OCI-LY1 (cell line): ENCODE measurements at regions not wholly inside any gene's neighbourhood (a gene's known extent, or its start where the extent isn't known, plus 50 kb on each side); places are given as distances from the start of the nearest gene placed in this dataset.

Experiments
- EZH2 ChIP-seq: fragments of 200-600 bp; sonication (generic), shearing (Covaris generic); IDR thresholded peaks from 2 replicates; pipeline ENCODE4 v1.8.0; 2017; ENCODE audit warnings: borderline replicate concordance, mixed run types, mild to moderate bottlenecking, antibody characterized with exemption, low read length, moderate library complexity, mixed read lengths
- TF ChIP-seq, protein P1 (sequence below): fragments of 200-600 bp; sonication (generic), shearing (Covaris generic); IDR thresholded peaks from 2 replicates; pipeline ENCODE4 v1.5.1; 2017; ENCODE audit warnings: mild to moderate bottlenecking, antibody characterized with exemption, low read length, moderate library complexity, mixed read lengths

DNA sequence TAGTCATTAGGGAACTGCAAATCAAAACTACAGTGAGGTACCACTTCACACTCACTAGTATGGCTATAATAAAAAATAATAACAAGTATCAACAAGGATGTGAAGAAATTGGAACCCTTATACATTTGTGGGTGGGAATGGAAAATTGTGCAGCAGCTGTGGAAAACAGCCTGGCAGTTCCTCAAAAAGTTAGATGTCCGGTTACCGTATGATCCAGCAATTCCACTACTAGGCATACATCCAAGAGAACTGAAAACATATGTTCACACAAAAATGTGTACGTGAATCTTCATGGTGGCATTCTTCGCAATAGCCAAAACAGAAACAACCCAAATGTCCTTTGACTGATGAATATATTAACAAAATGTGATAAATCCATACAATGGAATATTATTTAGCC is 187.9 kb upstream of the LYSMD4 start:
- TF ChIP-seq, protein P1, sequence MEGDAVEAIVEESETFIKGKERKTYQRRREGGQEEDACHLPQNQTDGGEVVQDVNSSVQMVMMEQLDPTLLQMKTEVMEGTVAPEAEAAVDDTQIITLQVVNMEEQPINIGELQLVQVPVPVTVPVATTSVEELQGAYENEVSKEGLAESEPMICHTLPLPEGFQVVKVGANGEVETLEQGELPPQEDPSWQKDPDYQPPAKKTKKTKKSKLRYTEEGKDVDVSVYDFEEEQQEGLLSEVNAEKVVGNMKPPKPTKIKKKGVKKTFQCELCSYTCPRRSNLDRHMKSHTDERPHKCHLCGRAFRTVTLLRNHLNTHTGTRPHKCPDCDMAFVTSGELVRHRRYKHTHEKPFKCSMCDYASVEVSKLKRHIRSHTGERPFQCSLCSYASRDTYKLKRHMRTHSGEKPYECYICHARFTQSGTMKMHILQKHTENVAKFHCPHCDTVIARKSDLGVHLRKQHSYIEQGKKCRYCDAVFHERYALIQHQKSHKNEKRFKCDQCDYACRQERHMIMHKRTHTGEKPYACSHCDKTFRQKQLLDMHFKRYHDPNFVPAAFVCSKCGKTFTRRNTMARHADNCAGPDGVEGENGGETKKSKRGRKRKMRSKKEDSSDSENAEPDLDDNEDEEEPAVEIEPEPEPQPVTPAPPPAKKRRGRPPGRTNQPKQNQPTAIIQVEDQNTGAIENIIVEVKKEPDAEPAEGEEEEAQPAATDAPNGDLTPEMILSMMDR, result no peak
- no peak for TF ChIP-seq EZH2
